DND-41 (cell line): ENCODE measurements at regions not wholly inside any gene's neighbourhood (a gene's known extent, or its start where the extent isn't known, plus 50 kb on each side); places are given as distances from the start of the nearest gene placed in this dataset.

Experiments
- EZH2 ChIP-seq: IDR thresholded peaks from 3 replicates; pipeline ENCODE4 v1.6.1; 2012; ENCODE audit warnings: borderline replicate concordance, low read depth, mild to moderate bottlenecking, moderate library complexity, low read length, inconsistent platforms; ENCODE audit not compliant: severe bottlenecking
- TF ChIP-seq, protein P1 (sequence below): IDR thresholded peaks from 2 replicates; pipeline ENCODE4 v1.5.1; 2012; ENCODE audit warnings: borderline replicate concordance, low read length, moderate library complexity, mild to moderate bottlenecking; ENCODE audit not compliant: poor library complexity, severe bottlenecking; ENCODE audit errors: extremely low read depth

DNA sequence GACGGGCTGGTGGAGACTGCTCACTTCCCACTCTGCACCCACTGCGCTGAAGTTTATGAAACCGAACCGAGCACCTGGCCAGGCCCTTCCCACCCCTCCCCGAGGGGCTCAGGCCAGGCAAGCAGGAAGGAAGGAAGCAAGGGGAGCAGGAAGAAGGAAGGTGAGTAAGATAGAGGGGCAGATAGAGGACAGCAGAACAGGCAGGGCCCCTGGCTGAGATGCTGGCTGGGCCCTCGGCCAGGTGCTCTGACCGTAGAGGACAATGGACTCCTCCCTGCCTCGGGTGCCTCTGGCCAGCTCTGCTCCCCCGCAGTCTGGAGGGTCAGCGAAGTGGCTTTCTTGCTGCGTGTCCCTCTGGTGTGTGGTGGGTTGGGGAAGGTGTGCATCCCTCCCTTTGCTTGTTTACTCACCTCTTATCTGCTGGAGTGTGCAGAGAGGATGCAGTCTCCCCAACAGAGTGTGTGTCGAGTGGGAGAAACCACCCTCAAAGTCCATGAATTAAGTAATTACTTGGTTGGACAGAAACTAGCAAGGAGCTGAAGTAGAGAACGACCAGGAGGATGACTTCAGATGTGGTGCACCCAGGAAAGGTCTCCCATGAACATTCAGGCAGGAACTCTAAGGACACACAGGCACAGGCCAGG, 82.8 kb upstream of the PPP2R2D start:
- TF ChIP-seq, protein P1, sequence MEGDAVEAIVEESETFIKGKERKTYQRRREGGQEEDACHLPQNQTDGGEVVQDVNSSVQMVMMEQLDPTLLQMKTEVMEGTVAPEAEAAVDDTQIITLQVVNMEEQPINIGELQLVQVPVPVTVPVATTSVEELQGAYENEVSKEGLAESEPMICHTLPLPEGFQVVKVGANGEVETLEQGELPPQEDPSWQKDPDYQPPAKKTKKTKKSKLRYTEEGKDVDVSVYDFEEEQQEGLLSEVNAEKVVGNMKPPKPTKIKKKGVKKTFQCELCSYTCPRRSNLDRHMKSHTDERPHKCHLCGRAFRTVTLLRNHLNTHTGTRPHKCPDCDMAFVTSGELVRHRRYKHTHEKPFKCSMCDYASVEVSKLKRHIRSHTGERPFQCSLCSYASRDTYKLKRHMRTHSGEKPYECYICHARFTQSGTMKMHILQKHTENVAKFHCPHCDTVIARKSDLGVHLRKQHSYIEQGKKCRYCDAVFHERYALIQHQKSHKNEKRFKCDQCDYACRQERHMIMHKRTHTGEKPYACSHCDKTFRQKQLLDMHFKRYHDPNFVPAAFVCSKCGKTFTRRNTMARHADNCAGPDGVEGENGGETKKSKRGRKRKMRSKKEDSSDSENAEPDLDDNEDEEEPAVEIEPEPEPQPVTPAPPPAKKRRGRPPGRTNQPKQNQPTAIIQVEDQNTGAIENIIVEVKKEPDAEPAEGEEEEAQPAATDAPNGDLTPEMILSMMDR, result no peak
- no peak for TF ChIP-seq EZH2
